ENCODE measurements at regions not wholly inside any gene's neighbourhood (a gene's known extent, or its start where the extent isn't known, plus 50 kb on each side); places are given as distances from the start of the nearest gene placed in this dataset.

GRCh38 chr3:177735431-177735830, 538.1 kb upstream of the TBL1XR1 start:
- TF ChIP-seq CTCF (conservative IDR thresholded peaks at IDR 0.05) (no peak), EZH2 (IDR thresholded peaks at IDR 0.05; ENCODE audit: low read depth) (no peak)

All from PC-9 (cell line).